Endodermal cell (in vitro differentiated cells): ENCODE measurements at regions not wholly inside any gene's neighbourhood (a gene's known extent, or its start where the extent isn't known, plus 50 kb on each side); places are given as distances from the start of the nearest gene placed in this dataset.

ENCODE experiments used
- DNase-seq: peaks from one replicate; pipeline ENCODE4 v3.0.0-alpha.2; 2017
- H3K27ac ChIP-seq: 2 replicates; pipeline ENCODE4 v1.5.1; 2013; ENCODE audit warnings: mild to moderate bottlenecking, low read depth, low read length, moderate library complexity
- H3K27me3 ChIP-seq: 2 replicates; pipeline ENCODE4 v1.6.1; 2013; ENCODE audit warnings: mild to moderate bottlenecking, low read length, moderate library complexity; ENCODE audit not compliant: insufficient read depth, control insufficient read depth, poor library complexity, severe bottlenecking
- H3K36me3 ChIP-seq: 2 replicates; pipeline ENCODE4 v1.7.0; 2013; ENCODE audit warnings: mild to moderate bottlenecking, low read length, moderate library complexity; ENCODE audit not compliant: control insufficient read depth, insufficient read depth
- H3K4me1 ChIP-seq: one replicate; pipeline ENCODE4 v1.7.0; 2013; ENCODE audit warnings: low read length; ENCODE audit not compliant: control insufficient read depth, insufficient read depth
- H3K4me3 ChIP-seq: 2 replicates; pipeline ENCODE4 v1.5.1; 2013; ENCODE audit warnings: mild to moderate bottlenecking, low read length, moderate library complexity
- H3K9ac ChIP-seq: 2 replicates; pipeline ENCODE4 v1.6.1; 2013; ENCODE audit warnings: mild to moderate bottlenecking, low read length, moderate library complexity; ENCODE audit not compliant: poor library complexity, severe bottlenecking; ENCODE audit errors: extremely low read depth
- H3K9me3 ChIP-seq: 2 replicates; pipeline ENCODE4 v1.6.1; 2013; ENCODE audit warnings: mild to moderate bottlenecking, low read length, moderate library complexity; ENCODE audit not compliant: control insufficient read depth
- H3K27ac Mint-ChIP-seq: 2 replicates; pipeline ENCODE4 v1.8.0; 2020; ENCODE audit warnings: mixed read lengths
- H3K27me3 Mint-ChIP-seq: 2 replicates; pipeline ENCODE4 v1.8.0; 2021; ENCODE audit warnings: mild to moderate bottlenecking, mixed read lengths; ENCODE audit not compliant: insufficient read depth
- H3K36me3 Mint-ChIP-seq: 2 replicates; pipeline ENCODE4 v1.8.0; 2020; ENCODE audit warnings: low read depth, mixed read lengths
- H3K4me1 Mint-ChIP-seq: 2 replicates; pipeline ENCODE4 v1.8.0; 2020; ENCODE audit warnings: mixed read lengths
- H3K4me3 Mint-ChIP-seq: 2 replicates; pipeline ENCODE4 v1.8.0; 2020; ENCODE audit warnings: mild to moderate bottlenecking, moderate library complexity, mixed read lengths
- H3K9me3 Mint-ChIP-seq: 2 replicates; pipeline ENCODE4 v1.8.0; 2020; ENCODE audit warnings: mild to moderate bottlenecking, mixed read lengths
- WGBS, 2 experiments: methylation state at CpG; one replicate each; pipeline versions ENCODE4 v1.1.5 to v1.1.7; 2013; ENCODE audit warnings: missing lambda C conversion rate in 2 of 2, mixed read lengths in 1 of 2; ENCODE audit not compliant: insufficient coverage in 1 of 2, insufficient read length in 1 of 2; 5-methylcytosine and 5-hydroxymethylcytosine counted together
- TF ChIP-seq, protein P1 (sequence below): fragments of 200-600 bp; sonication (generic); conservative IDR thresholded peaks from 2 replicates; pipeline ENCODE4 v1.5.0; 2021; ENCODE audit warnings: antibody characterized with exemption, mild to moderate bottlenecking

DNA sequence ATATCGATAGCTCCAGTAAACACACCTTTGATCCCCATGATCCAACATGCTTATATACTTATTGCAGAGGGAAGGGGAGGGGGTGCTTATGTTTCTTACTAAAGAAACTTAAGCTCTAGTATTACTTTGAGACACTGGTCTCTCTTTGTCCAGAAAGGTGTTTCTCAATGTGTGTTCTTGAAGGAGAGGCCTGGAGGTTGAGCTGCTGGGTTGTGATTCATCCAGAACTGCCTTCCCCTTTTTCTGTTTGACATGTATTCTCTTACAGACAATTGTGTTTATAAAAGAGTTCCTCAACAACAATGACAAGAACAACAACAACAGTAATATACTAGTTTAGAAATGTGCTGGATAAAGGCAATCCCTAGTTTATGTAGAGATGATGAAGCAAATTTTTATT lies 516.0 kb upstream of the FAM98A start:
- Histone ChIP-seq H3K36me3 (no peaks in the 10 kb centered on the region), H3K4me1 (no peaks in the 10 kb centered on the region), H3K9me3 (no peaks in the 10 kb centered on the region), H3K27me3 (no peaks in the 10 kb centered on the region), H3K4me3 (no peak overlapping the region), H3K9ac (no peak overlapping the region), H3K27ac (no peak overlapping the region)
- WGBS, 2 experiments = no CpG with 5 or more reads among the region's 1 CpG
- no peaks in the 10 kb centered on the region for H3K27me3 Mint-ChIP-seq
- H3K4me1 Mint-ChIP-seq = no peaks in the 10 kb centered on the region
- TF ChIP-seq, protein P1, sequence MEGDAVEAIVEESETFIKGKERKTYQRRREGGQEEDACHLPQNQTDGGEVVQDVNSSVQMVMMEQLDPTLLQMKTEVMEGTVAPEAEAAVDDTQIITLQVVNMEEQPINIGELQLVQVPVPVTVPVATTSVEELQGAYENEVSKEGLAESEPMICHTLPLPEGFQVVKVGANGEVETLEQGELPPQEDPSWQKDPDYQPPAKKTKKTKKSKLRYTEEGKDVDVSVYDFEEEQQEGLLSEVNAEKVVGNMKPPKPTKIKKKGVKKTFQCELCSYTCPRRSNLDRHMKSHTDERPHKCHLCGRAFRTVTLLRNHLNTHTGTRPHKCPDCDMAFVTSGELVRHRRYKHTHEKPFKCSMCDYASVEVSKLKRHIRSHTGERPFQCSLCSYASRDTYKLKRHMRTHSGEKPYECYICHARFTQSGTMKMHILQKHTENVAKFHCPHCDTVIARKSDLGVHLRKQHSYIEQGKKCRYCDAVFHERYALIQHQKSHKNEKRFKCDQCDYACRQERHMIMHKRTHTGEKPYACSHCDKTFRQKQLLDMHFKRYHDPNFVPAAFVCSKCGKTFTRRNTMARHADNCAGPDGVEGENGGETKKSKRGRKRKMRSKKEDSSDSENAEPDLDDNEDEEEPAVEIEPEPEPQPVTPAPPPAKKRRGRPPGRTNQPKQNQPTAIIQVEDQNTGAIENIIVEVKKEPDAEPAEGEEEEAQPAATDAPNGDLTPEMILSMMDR = no peak
- no peak overlapping the region for H3K27ac Mint-ChIP-seq
- no peaks in the 10 kb centered on the region for H3K36me3 Mint-ChIP-seq
- H3K9me3 Mint-ChIP-seq = no peaks in the 10 kb centered on the region
- no peak for DNase-seq
- H3K4me3 Mint-ChIP-seq = no peak overlapping the region

DNA sequence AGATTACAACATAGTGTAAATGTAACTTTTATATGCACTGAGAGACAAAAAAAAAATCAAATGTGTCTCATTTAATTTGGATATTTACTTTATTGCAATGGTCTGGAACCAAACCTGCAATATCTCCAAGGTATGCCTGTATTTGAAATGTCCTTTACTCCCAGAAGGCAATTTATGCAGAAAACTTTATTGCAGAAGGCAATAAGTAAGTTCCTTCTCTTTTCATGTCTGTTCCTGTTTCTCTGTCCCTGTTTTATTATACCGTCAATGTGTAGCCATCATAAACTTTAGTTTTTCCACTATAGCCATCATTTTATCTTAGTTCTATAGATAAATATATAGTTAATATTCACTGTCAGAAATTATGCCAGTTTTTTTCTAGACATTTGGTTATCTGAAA lies 513.1 kb upstream of the FAM98A start:
- H3K27me3 ChIP-seq = no peaks in the 10 kb centered on the region
- H3K36me3 Mint-ChIP-seq = no peaks in the 10 kb centered on the region
- no peaks in the 10 kb centered on the region for H3K9me3 Mint-ChIP-seq
- H3K4me1 Mint-ChIP-seq = no peaks in the 10 kb centered on the region
- H3K27ac Mint-ChIP-seq = no peak overlapping the region
- DNase-seq = no peak
- H3K36me3 ChIP-seq = no peaks in the 10 kb centered on the region
- no peak overlapping the region for H3K4me3 Mint-ChIP-seq
- TF ChIP-seq, protein P1 = no peak
- no peaks in the 10 kb centered on the region for H3K4me1 ChIP-seq
- no peak overlapping the region for H3K9ac ChIP-seq
- 100% methylated on average over 1 of the region's 1 CpG; no CpG with 5 or more reads in 1 of the 2 experiments for WGBS, 2 experiments
- no peak overlapping the region for H3K4me3 ChIP-seq
- H3K27ac ChIP-seq = no peak overlapping the region
- no peaks in the 10 kb centered on the region for H3K27me3 Mint-ChIP-seq
- no peaks in the 10 kb centered on the region for H3K9me3 ChIP-seq

DNA sequence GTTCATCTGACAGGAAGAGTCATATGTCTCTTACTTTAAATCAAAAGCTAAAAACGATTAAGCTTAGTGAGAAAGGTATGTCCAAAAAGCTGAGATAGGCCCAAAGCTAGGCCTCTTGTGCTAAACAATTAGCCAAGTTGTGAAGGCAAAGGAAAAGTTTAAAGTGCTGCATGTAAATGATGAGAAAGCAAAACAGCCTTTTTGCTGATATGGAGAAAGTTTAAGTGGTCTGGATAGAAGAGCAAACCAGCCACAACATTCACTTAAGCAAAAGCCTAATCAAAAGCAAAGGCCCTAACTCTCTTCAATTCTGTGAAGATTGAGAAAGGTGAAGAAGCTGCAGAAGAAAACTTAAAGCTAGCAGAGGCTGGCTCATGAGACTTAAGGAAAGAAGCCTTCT lies 511.3 kb upstream of the FAM98A start:
- WGBS, 2 experiments = 83% methylated on average over 1 of the region's 1 CpG
- H3K27ac ChIP-seq = no peak overlapping the region
- no peaks in the 10 kb centered on the region for H3K36me3 Mint-ChIP-seq
- no peaks in the 10 kb centered on the region for H3K9me3 Mint-ChIP-seq
- H3K27me3 Mint-ChIP-seq = no peaks in the 10 kb centered on the region
- no peak overlapping the region for H3K4me3 ChIP-seq
- no peaks in the 10 kb centered on the region for H3K27me3 ChIP-seq
- H3K9ac ChIP-seq = no peak overlapping the region
- TF ChIP-seq, protein P1 = no peak
- no peaks in the 10 kb centered on the region for H3K36me3 ChIP-seq
- no peaks in the 10 kb centered on the region for H3K4me1 ChIP-seq
- H3K9me3 ChIP-seq = no peaks in the 10 kb centered on the region
- DNase-seq = no peak
- no peaks in the 10 kb centered on the region for H3K4me1 Mint-ChIP-seq
- no peak overlapping the region for H3K4me3 Mint-ChIP-seq
- H3K27ac Mint-ChIP-seq = no peak overlapping the region
